PC-3 (cell line): ENCODE measurements at regions not wholly inside any gene's neighbourhood (a gene's known extent, or its start where the extent isn't known, plus 50 kb on each side); places are given as distances from the start of the nearest gene placed in this dataset.

Experiments used
- CTCF ChIP-seq: fragments of 300-600 bp; sonication (generic); conservative IDR thresholded peaks from 2 replicates; pipeline ENCODE4 v1.5.1; 2017; ENCODE audit warnings: antibody characterized with exemption, low read depth, mild to moderate bottlenecking, low read length
- EZH2 ChIP-seq: fragments of 300-600 bp; sonication (generic); IDR thresholded peaks from one replicate; pipeline ENCODE4 v1.6.1; 2017; ENCODE audit warnings: antibody characterized with exemption, mild to moderate bottlenecking, low read length; ENCODE audit not compliant: unreplicated experiment
- EZH2phosphoT487 ChIP-seq: fragments of 300-600 bp; sonication (generic); IDR thresholded peaks from 2 replicates; pipeline ENCODE4 v1.6.1; 2018; ENCODE audit warnings: mild to moderate bottlenecking, antibody characterized with exemption, low read length, borderline replicate concordance

- TF ChIP-seq CTCF (no peak), EZH2phosphoT487 (no peak), EZH2 (no peak)
Measured at GRCh38 chr3:80978216-80978969, 783.1 kb downstream of the GBE1 start.
